ENCODE measurements at regions not wholly inside any gene's neighbourhood (a gene's known extent, or its start where the extent isn't known, plus 50 kb on each side); places are given as distances from the start of the nearest gene placed in this dataset.

DNA sequence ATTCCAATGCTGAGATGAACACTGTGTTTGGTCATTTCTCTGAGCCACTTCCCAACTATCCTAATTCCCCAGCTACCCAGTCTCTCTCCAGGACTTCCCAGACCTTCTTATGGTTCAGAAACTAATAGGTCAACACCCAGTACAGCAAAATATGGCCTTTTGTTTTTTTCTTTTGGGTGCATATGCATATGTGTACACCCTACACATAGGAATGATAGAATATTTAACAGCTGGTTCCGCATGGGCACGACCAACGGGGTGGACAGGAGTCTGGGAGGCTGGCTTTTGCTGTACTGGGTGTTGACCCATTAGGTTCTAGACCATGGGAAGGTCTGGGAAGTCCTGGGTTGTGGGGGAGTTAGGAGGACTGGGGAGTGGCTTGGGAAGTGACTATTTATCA lies 143.9 kb downstream of the MRPS6 start (continued):
- no peak for TF ChIP-seq ASH2L (IDR thresholded peaks at IDR 0.05; ENCODE audit: low read length)
- no peak for TF ChIP-seq SIN3A (conservative IDR thresholded peaks at IDR 0.05 in 1 of 2, IDR thresholded peaks at IDR 0.05 in 1 of 2; ENCODE audit: low read depth in 1 of 2, low read length in 2 of 2)
- no peak for TF ChIP-seq SUZ12 (IDR thresholded peaks at IDR 0.05; ENCODE audit: low read length)
- TF ChIP-seq EZH2 (IDR thresholded peaks at IDR 0.05; ENCODE audit: low read depth, low read length, severe bottlenecking), result no peak
- TF ChIP-seq SRF (IDR thresholded peaks at IDR 0.05; ENCODE audit: low read depth, low read length), result no peak

Data from H1 (cell line).